ENCODE measurements at regions not wholly inside any gene's neighbourhood (a gene's known extent, or its start where the extent isn't known, plus 50 kb on each side); places are given as distances from the start of the nearest gene placed in this dataset.

DNA sequence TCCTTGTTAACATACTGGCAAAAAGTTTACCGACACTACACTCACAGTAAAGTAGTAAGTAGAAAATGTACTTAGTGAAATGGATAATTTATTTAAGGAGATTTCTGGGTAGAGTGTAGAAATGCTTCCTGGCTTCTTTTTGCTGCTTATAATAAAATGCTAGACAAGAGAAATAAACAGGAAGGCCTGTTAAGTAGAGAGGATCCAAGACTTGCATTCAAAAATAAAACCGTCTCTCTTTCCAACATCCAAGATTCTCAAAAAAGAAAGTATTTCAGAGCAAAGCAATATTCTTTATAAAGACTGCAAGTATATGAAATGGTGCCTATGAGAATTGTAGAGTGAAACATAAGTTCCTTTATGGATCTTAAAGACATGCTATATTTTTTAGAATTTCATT lies 77.0 kb upstream of the CNTN6 start:
- BruUV-seq (replicated peaks), result no TSS peak
- Histone ChIP-seq H3K79me2 (ENCODE audit: low read depth) (no peaks in the 10 kb centered on the region), H3K36me3 (ENCODE audit: low read depth) (no peaks in the 10 kb centered on the region), H3K4me3 (no peak overlapping the region), H3K27me3 (ENCODE audit: insufficient read depth, low read depth) (no peaks in the 10 kb centered on the region), H3F3A (ENCODE audit: insufficient read depth, low read depth) (no peaks in the 10 kb centered on the region), H3K9me2 (ENCODE audit: insufficient read depth) (no peaks in the 10 kb centered on the region), H3K9me3 (ENCODE audit: insufficient read depth, low read depth) (no peaks in the 10 kb centered on the region), H4K20me1 (ENCODE audit: insufficient read depth) (no peaks in the 10 kb centered on the region), H2AFZ (no peak overlapping the region), H3K4me2 (no peak overlapping the region), H3K27ac (no peak overlapping the region), H3K4me1 (replicated peaks; ENCODE audit: insufficient read depth) (no peaks in the 10 kb centered on the region)
- ChIA-PET CTCF (no interaction called here), POLR2A (ENCODE audit: unreplicated experiment) (no interaction called here)
- TF ChIP-seq, protein P1, sequence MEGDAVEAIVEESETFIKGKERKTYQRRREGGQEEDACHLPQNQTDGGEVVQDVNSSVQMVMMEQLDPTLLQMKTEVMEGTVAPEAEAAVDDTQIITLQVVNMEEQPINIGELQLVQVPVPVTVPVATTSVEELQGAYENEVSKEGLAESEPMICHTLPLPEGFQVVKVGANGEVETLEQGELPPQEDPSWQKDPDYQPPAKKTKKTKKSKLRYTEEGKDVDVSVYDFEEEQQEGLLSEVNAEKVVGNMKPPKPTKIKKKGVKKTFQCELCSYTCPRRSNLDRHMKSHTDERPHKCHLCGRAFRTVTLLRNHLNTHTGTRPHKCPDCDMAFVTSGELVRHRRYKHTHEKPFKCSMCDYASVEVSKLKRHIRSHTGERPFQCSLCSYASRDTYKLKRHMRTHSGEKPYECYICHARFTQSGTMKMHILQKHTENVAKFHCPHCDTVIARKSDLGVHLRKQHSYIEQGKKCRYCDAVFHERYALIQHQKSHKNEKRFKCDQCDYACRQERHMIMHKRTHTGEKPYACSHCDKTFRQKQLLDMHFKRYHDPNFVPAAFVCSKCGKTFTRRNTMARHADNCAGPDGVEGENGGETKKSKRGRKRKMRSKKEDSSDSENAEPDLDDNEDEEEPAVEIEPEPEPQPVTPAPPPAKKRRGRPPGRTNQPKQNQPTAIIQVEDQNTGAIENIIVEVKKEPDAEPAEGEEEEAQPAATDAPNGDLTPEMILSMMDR (conservative IDR thresholded peaks at IDR 0.05), result no peak
- TF ChIP-seq EZH2 (IDR thresholded peaks at IDR 0.05; ENCODE audit: low read depth), result no peak
- DNase-seq, result no peak
- intact Hi-C loops (cut with micrococcal nuclease; ENCODE audit: unreplicated experiment), result no loop called here

DNA sequence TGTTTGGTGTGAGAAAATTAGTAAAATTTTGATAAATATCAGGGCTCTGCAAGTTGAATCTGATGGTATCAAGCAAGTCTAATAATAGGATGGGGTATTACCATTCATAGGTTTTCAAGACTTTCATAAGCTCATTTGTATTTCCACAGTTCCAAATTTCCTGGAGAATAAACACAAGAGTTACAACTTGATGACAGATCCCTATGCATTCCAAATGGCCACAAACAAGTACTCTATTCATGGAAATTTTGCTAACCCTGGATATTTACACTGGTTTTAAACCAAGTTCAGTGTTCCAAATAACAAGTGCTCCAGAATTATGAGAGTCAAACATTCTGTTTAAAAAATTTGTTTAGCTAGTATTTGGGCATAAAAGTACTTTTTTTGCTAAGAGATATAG lies 75.0 kb upstream of the CNTN6 start:
- no peaks in the 10 kb centered on the region for H3K36me3 ChIP-seq (ENCODE audit: low read depth)
- H3K79me2 ChIP-seq (ENCODE audit: low read depth), result no peaks in the 10 kb centered on the region
- H3F3A ChIP-seq (ENCODE audit: insufficient read depth, low read depth), result no peaks in the 10 kb centered on the region
- POLR2A ChIA-PET (ENCODE audit: unreplicated experiment), result no interaction called here
- no peaks in the 10 kb centered on the region for H3K9me2 ChIP-seq (ENCODE audit: insufficient read depth)
- no peak overlapping the region for H2AFZ ChIP-seq
- no peaks in the 10 kb centered on the region for H3K27me3 ChIP-seq (ENCODE audit: insufficient read depth, low read depth)
- no peak overlapping the region for H3K4me3 ChIP-seq
- CTCF ChIA-PET, result no interaction called here
- H3K9me3 ChIP-seq (ENCODE audit: insufficient read depth, low read depth), result no peaks in the 10 kb centered on the region
- intact Hi-C loops (cut with micrococcal nuclease; ENCODE audit: unreplicated experiment), result no loop called here
- H3K4me1 ChIP-seq (replicated peaks; ENCODE audit: insufficient read depth), result no peaks in the 10 kb centered on the region
- TF ChIP-seq, protein P1 (conservative IDR thresholded peaks at IDR 0.05), result no peak
- TF ChIP-seq EZH2 (IDR thresholded peaks at IDR 0.05; ENCODE audit: low read depth), result no peak
- H3K4me2 ChIP-seq, result no peak overlapping the region
- DNase-seq, result no peak
- BruUV-seq (replicated peaks), result no TSS peak
- no peaks in the 10 kb centered on the region for H4K20me1 ChIP-seq (ENCODE audit: insufficient read depth)
- no peak overlapping the region for H3K27ac ChIP-seq

DNA sequence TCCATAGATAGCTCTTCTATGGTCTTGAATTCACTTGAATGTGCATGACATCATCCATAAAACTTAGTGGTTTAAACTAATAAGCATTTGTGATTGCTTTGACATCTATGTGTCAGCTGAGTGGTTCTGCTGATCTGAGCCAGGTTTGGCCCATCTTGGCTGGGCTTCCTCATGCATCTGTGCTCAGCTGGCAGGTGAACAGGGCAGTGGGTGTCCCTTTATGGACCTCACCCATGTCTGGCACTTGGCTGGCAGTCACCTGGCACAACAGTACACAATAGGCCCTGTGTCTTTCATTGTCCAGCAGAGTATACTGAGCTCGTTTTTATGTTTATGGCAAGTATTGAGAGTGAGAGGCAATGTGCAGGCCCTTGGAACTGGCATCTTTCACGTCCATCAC lies 73.7 kb upstream of the CNTN6 start:
- Histone ChIP-seq H3K4me2 (no peak overlapping the region), H3K4me3 (no peak overlapping the region), H4K20me1 (ENCODE audit: insufficient read depth) (no peaks in the 10 kb centered on the region), H3K27ac (no peak overlapping the region), H3F3A (ENCODE audit: insufficient read depth, low read depth) (no peaks in the 10 kb centered on the region), H2AFZ (no peak overlapping the region), H3K36me3 (ENCODE audit: low read depth) (no peaks in the 10 kb centered on the region), H3K9me2 (ENCODE audit: insufficient read depth) (no peaks in the 10 kb centered on the region), H3K4me1 (replicated peaks; ENCODE audit: insufficient read depth) (no peaks in the 10 kb centered on the region), H3K79me2 (ENCODE audit: low read depth) (no peaks in the 10 kb centered on the region), H3K9me3 (ENCODE audit: insufficient read depth, low read depth) (no peaks in the 10 kb centered on the region), H3K27me3 (ENCODE audit: insufficient read depth, low read depth) (no peaks in the 10 kb centered on the region)
- DNase-seq, result no peak
- CTCF ChIA-PET, result no interaction called here
- POLR2A ChIA-PET (ENCODE audit: unreplicated experiment), result no interaction called here
- intact Hi-C loops (cut with micrococcal nuclease; ENCODE audit: unreplicated experiment), result no loop called here
- TF ChIP-seq, protein P1 (conservative IDR thresholded peaks at IDR 0.05), result no peak
- TF ChIP-seq EZH2 (IDR thresholded peaks at IDR 0.05; ENCODE audit: low read depth), result no peak
- BruUV-seq (replicated peaks), result no TSS peak
